Fibroblast of villous mesenchyme (primary cell): ENCODE measurements at regions not wholly inside any gene's neighbourhood (a gene's known extent, or its start where the extent isn't known, plus 50 kb on each side); places are given as distances from the start of the nearest gene placed in this dataset.

Experiments used
- DNase-seq: peaks from one replicate; pipeline ENCODE4 v3.0.0-alpha.2; 2010; ENCODE audit warnings: low read depth
- H3K4me3 ChIP-seq: 2 replicates; pipeline ENCODE4 v1.5.1; 2011; ENCODE audit warnings: low read depth, mild to moderate bottlenecking, low read length
- CTCF ChIP-seq: IDR thresholded peaks from 2 replicates; pipeline ENCODE4 v1.5.1; 2012; ENCODE audit warnings: low read depth, mild to moderate bottlenecking, low read length; ENCODE audit not compliant: insufficient read depth

GRCh38 chr15:87142096-87142495 lies 1062.4 kb downstream of the AGBL1 start:
- no peak for DNase-seq
- no peak for TF ChIP-seq CTCF
- H3K4me3 ChIP-seq, result no peak overlapping the region

- H3K4me3 ChIP-seq, result no peak overlapping the region
- TF ChIP-seq CTCF, result no peak
- DNase-seq, result no peak
These were observed 1055.4 kb downstream of the AGBL1 start for GRCh38 chr15:87135109-87135508.

GRCh38 chr15:87133704-87134103 lies 1054.0 kb downstream of the AGBL1 start:
- no peak for TF ChIP-seq CTCF
- DNase-seq, result no peak

GRCh38 chr15:87131067-87131466 lies 1051.4 kb downstream of the AGBL1 start:
- no peak for TF ChIP-seq CTCF
- DNase-seq, result no peak
- no peak overlapping the region for H3K4me3 ChIP-seq

More at GRCh38 chr15:87133704-87134103, 1054.0 kb downstream of the AGBL1 start:
- H3K4me3 ChIP-seq, result no peak overlapping the region

GRCh38 chr15:87129916-87130315 lies 1050.2 kb downstream of the AGBL1 start:
- TF ChIP-seq CTCF, result no peak
- no peak overlapping the region for H3K4me3 ChIP-seq
- no peak for DNase-seq

- DNase-seq, result no peak
- no peak for TF ChIP-seq CTCF
- H3K4me3 ChIP-seq, result no peak overlapping the region
These were observed 1044.2 kb downstream of the AGBL1 start for GRCh38 chr15:87123676-87124382.

- no peak for TF ChIP-seq CTCF
- no peak for DNase-seq
These were observed 1041.7 kb downstream of the AGBL1 start for GRCh38 chr15:87121336-87121735.

More at GRCh38 chr15:87121336-87121735, 1041.7 kb downstream of the AGBL1 start:
- H3K4me3 ChIP-seq, result no peak overlapping the region
